GM19397 (cell line): ENCODE measurements at regions not wholly inside any gene's neighbourhood (a gene's known extent, or its start where the extent isn't known, plus 50 kb on each side); places are given as distances from the start of the nearest gene placed in this dataset.

ENCODE experiments used
- ATAC-seq: cut with Tn5 transposase; IDR thresholded peaks from one replicate; pipeline ENCODE4 v1.9.1; 2021; ENCODE audit warnings: mild to moderate bottlenecking, moderate library complexity; ENCODE audit not compliant: unreplicated experiment

DNA sequence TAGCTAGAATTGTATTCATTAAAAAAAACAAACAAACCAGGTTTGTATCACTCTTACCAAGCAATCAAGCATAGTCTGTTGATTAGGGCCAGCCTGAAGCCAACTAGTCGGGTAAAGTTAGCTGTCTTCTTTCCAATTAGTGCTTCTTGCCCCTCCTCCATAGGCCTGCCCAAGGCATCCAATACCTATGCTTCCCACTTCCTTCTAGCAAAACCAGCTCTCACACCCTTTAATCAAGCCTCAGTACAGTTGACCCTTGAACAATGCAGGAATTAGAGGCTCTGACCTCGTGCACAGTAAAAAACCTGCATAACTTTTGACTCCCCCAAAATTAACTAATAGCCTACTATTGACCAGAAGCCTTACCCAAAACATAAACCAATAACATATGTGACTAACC, 119.1 kb upstream of the DTNBP1 start:
- no peak for ATAC-seq

DNA sequence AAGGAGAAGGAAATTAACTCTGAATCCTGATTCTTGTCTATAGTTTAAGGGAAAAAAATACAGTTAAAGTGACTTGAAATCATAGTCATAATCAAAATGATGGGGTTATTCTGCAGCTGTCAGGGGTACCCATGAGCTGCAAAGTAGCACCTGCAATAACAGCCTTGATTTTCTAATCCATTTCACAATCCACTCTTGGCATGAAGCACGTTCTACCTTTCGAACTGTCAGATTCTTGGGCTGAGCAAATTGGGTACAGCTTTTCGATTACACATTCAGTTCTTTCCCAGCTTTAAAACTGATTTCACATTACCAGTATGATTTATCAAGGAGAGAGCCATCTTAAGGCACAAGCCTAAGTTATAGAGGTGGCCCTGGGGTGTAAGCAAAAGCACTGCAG, 118.5 kb upstream of the DTNBP1 start:
- no peak for ATAC-seq

DNA sequence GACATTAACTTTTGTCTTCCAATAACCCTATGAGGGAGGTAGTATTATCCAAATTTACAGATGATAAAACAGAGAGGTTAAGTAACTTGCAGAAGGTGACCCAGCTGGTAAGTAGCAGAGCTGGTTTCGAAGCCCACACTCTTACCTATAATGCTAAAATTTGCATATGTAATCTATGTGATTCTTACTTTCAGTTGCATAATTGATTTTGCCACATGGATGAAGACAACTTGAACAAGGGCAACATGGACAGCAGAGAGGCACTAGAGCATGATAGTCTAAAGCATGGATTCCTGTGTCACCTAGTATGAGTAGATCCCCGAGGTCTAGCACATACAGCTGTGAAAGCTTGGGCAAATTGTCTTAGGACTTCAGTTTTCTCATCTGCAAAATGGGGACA, 117.6 kb upstream of the DTNBP1 start:
- ATAC-seq = no peak

DNA sequence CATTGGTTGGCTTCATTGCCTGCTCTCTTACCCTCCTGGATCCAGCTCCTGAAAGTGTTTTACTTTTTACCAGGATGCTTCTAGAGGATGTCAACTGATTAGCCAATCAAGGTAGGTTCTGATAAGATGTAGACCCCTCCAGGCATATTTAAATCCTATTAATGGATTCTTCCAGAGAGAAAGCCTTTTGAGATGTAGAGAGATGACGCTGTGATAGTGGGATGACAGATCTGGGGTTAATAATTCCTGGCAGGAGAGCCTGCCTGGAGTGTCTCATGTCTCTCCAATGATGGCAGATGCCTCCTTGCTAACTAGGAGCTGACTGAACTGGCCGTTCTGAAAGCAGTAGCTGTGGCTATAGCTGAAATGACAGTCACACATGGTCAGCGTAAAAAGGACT, 116.9 kb upstream of the DTNBP1 start:
- no peak for ATAC-seq

DNA sequence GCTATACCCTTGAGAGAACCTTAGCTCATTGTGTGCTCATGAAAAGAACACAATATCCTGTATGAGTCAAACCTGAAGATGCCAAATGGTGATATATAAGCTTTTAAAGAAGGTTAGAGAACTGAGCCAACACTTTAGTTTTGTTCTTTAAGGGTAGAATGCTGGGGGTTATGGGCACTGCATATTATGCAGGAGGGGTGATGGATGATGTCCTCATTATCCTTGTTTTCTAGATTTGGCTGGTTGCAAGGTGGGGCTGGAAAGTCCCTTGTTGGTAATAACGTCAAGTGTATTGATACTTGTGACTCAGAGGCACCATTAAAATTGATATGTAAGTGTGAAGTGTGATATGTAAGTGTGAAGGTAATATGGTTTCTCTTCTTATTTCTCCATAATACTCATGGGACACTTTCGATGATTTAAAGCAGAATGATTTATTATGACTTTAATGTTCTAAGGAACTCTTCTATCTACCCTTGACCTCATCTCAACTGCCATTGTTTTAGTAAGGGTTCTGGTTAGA, 113.7 kb upstream of the DTNBP1 start:
- no peak for ATAC-seq

DNA sequence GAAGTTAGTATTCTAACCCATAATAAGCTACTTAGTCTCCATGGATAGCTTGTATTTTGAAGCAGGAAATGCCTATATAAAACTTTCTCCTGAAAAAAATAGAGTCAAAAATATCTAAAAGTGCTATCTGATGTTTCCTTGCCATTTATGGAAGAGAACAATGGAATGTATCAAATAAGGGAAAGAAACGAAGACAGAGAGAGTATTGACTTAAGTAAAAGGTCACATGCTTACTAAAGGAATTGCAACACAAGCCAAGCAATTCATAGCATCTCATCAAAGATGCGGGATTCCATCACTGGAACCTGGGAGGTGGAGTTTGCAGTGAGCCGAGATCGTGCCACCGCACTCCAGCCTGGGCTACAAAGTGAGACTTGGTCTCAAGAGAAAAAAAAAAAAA, 112.9 kb upstream of the DTNBP1 start:
- no peak for ATAC-seq

DNA sequence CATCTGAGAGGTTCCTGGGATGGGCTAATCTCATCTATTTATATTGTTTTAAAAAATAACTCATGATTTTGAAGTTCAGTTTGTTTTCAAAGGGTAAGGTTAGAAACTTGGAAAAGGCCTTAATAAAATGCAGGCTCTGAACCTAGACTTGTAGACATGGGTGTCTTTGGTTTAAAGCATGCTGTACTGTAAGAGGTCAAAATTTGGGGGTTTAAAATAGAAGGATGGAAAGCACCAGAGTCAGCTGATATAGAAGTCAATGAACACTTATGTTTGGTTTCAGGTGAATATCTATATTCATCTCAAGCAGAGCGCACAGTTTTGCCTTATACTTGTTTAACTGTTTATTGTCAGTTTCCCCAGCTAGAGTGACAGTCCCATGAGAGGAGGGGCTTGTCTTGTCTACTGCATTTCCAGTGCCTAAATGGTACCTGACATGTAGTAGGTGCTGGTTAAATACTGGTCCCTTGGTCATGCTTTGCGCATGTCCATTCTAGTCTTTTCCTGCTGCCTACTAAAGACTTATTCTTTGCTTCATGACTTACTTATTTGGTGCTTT, 112.3 kb upstream of the DTNBP1 start:
- ATAC-seq = no peak

DNA sequence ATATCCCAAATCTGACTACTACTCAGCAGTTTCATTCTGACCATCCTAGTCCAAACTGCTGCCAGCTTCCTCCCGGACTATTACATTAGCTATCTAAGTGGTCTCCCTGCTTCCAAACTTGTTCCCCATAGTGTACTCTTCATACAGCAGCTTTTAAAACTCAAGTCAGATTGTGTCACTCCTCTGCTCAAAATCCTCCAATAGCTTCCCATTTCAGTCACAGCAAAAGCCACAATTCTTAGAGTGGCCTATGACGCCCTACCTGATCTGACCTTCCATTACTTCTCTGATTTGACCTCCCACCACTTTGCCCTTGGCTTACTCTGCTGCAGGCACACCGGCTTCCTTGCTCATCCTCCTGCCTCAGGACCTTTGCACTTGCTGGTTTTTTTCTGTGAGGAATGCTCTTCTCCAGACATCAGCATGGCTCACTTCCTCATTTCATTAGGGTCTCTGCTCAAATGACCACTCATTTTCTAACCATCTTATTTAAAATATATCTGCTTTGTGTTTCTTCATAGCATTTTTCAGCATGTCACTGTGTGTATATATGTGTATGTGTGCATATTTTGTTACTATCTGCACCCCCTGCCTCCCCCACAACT, 111.1 kb upstream of the DTNBP1 start:
- no peak for ATAC-seq

DNA sequence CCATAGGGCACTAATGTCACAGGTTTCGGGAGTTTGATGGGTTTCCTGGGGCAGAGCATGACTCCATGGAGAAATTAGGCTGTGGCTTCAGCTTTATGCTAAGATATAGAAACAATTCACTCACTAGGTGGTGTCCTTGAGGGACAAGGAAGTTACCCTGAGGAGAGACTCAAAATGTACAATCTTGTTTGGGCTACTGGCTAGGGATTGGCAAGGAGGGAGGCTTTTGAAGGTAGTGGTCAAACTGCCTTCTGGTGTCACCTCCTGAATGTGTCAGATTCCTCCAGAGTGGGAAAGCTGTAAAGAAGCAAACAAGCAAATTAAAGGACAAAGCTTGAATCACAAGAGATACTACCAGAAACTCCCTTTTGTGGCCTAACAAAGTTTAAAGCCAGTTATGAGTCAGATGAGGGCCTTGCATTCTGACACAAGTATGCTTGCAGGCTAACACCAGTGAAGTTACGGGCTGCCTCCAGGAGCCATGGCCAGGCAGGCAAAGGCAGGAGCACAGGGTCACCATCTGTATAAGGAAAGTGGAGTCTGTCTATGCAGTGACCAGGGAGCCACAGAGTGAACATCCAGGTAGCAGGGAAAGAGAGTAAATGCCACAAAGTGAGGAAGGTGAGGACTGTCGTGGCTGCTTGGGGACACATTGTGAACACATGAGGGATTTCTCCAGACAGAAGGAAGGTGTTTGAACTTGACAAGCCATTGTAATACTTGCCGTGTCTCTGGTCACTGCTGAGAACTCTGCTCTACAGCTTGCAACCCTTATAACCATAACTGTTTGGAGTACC, 107.7 kb upstream of the DTNBP1 start:
- ATAC-seq = no peak

DNA sequence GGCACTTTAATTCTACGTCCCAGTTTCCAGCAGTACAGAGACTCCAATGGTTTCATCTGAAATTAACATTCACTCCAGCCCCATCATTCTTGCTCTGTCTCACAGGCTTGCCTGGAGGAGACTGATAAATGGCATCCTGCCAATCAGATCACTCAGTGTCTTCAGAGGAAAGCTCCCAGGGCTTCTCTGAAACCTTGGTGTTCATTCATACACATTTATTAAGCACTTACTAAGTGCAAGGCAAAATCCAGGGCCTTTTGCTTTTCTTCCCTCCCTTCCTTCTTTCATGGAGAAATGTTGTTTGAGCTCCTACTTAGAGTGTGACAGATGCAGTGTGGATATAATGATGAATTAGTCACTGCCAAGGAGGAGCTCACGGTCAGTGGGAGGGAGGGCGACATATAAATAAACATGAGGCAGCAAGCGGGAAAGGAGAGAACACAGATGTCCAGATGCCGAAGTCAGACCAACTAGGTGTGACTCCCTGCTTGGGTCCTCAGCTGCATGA, 106.7 kb upstream of the DTNBP1 start:
- no peak for ATAC-seq

DNA sequence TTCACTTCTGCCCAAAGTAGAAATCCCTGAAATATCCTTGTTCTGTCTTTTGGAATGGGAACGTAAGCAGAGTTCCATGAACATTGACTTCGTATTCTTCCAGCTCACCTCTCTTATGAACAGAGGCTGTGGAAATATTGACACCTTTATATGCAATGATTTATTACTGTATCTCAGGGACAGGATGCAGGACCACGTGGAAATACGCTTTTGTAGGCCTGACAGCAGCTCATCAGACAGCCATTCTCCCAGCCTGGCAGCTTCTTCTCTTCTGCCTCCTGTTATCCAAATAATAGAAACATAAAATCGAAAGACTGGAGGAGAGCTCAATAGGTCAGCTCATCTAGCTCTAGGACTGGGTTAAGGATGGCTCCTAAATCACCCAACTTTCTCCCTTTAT, 106.2 kb upstream of the DTNBP1 start:
- no peak for ATAC-seq

DNA sequence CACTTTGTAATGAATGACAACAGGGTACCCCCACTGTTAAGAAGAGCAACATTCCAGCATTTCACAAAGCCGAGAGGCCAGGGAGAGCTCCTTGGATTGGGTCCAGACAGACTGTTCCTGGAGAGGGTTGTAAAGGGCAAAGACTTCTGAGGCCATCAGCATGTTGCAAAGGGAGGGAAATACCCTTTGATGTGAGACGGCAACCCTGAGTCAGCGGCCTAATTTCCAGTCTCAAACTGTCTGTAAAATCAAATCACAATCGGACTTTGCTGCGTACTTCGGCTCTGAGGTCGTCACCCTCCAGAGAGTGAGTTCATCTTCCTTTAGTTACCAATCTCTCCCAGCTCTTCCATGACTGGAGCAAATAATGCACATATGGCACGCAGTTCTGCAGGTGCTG, 101.0 kb upstream of the DTNBP1 start:
- ATAC-seq = no peak

DNA sequence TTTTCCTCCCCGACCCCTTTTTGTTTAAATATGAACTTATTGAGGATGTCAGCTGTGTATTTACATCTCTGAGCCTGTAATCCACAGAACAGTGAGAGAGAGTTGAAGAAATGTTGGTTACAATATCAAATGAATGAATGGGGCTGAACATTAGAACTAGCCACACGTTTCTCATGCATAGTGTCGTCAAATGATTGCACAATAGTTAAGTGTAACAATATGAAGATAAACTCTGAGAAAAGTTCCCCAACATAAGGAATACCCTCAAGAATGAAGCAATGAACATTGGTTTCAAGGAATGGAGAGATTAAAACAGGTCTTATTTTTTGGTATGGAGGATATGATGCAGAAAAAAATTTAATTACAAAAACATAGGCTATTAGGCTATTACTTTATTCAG, 100.5 kb upstream of the DTNBP1 start:
- ATAC-seq = no peak

DNA sequence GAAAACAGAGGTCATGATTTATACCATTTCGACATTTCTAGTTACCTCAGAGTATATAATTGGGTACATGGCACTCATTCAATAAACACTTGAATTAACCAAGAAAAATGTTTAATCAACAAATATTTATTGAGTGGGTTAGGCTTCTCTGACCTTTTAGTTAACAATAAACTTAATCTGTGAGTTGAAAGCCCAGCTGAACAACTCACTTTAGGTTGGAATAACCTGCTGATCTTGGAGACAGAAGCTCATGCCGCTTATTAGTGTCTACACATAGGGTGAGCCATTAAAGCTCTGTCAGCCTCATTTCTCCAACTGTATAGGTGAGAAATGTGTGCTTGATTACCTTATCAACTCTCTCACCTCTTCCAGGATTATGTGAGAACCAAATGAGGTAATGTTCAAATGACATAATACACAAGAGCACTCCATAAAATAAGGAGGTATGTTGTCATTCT, 98.2 kb upstream of the DTNBP1 start:
- ATAC-seq = no peak

DNA sequence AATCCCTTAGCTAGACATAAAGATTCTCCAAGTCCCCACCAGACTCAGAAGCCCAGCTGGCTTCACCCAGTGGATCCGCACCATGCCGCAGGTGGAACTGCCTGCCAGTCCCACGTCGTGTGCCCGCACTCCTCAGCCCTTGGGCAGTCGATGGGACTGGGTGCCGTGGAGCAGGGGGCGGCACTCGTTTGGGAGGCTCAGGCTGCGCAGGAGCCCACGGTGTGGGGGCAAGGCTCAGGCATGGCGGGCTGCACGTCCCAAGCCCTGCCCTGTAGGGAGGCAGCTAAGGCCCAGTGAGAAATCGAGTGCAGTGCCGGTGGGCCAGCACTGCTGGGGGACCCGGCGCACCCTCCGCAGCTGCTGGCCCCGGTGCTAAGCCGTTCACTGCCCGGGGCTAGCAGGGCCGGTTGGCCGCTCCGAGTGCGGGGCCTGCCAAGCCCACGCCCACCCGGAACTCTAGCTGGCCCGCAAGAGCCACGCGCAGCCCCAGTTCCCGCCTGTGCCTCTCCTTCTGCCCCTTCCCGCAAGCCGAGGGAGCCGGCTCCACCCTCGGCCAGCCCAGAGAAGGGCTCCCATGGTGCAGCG, 95.9 kb upstream of the DTNBP1 start:
- ATAC-seq = no peak

DNA sequence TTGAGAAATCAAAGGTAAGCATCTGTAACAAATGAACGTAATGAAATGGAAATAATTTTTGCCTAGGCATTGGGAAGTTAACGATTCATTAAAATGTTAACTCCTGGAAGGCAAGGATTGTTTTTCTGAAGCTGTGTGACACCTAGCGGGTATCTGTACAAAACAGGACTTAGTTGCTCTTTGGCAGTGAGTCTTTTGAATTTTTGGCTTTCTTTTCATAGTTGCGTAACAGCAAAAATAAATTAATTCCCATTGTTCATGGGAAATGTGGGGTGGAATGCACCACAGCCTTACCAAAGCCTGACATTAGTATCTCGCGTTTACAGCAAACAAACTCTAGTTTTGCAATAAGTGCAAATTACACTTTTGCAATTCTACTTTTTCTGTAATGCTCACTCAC, 92.7 kb upstream of the DTNBP1 start:
- no peak for ATAC-seq

DNA sequence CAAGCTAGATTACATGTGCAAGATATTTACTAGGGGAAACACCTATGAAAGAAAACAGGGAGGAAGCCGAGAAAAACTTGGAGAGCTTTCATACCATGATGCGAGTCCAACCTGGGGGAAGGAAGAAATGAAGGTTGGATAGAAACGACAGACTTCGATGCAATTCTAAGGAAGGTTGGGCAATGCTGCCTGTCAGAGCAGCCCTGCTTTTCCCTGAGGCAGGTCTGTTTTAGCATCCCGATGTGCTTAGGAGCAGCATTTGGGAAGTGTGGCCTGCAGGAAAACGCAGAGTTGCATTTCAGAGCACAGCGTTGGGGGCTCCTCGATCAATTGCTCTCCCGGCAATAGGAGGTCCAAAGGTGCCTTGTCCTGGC, 91.9 kb upstream of the DTNBP1 start:
- no peak for ATAC-seq

DNA sequence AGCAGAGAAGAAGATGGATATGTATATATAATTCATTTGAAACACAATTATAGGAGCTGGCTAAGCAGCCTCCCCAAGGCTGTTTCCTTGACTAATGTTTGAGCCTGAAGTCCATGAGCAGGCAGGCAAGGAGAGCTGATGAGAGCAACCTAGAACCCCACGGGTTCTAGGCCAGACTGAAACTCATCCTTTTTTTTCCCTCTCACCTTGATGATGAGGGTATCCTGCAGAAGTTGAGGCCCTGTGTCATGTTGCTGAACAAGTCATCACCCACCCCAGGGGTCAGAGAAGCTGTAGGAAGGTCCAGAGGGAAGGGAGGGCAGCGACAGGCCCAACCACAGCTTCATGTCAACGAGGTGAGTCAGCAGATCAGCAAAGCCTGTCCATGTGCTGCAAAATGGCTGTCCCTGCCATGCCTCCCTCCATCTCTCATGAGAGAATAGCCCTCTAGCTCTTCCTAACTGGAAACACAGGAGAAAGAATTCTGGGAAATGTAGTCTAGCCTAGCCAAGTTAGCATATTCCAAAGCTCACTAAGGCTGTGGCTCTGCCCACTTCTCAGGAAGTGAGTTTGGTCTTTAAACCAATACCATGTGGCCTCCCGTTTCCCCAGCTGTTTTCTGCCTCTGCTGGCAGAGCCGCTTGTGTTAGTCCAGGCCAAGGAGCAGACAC, 91.3 kb upstream of the DTNBP1 start:
- ATAC-seq = no peak

DNA sequence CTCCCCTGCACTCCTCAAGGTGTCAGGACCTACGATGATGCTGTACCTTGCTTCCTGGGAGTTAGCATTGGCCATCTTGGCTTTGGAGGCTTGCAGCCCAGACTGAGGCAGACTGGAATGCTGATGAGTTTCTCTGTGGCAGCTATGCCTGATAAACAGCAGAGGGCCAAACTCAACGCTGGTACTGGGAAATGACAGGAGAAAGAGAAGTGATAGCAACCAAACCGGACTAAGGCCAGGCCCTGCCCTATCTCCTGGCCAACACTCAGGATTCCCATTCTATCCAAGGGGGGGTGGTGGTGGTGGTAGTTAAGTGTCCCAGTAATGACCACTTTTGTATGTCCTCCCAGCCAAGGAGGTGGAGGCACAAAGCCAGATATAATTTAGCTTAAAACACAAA, 90.0 kb upstream of the DTNBP1 start:
- no peak for ATAC-seq

DNA sequence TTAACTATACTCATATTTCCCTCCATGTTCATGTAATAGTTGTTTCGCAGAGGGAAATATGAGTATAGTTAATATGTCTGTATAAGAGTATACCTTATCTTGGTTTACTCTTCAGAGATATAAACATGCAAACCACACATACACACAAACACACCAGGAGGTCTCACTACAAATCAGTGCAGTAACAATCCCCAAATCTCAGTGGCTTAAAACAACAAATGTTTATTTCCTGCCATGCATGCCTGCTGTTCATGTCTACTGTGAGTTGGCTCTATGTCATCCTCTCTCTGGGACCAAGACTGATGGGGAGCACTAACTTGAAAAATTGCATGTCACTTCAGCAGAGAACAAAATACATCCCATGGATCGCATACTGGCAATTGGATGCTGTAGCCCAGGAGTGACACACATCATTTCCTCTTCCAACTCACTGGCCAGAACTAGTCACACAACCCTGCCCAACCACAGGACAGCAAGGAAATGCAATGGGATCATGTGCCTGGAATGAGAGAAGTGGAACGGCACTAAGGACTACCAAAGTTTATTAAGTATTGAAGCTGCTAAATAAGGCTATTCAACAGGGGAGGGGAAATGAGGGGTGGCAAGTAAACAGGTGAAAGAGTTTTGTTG, 89.0 kb upstream of the DTNBP1 start:
- ATAC-seq = no peak

DNA sequence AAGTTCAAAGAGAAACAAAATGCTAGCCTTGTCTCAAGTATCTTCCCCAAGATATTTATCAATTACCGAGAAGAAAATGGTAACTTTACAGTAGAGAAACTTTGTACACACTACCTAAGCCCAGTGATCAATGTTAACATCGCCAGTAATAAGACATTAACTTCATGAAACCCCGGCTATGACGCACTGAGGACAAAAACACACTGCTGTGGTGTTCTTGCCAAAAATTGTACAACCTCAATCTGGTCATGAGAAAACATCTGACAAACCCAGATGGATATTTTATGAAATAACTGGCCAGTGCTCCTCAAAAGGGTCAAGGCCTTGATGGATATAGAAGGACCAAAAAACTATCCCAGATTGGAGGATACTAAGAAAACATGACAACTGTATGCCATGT, 85.5 kb upstream of the DTNBP1 start:
- no peak for ATAC-seq
